ENCODE measurements at regions not wholly inside any gene's neighbourhood (a gene's known extent, or its start where the extent isn't known, plus 50 kb on each side); places are given as distances from the start of the nearest gene placed in this dataset.

GRCh38 chr9:28031521-28032267 lies 458.4 kb upstream of the C9orf72 start:
- no peak for DNase-seq

GRCh38 chr9:28032268-28032590 lies 458.9 kb upstream of the C9orf72 start:
- no peak for DNase-seq

- DNase-seq = no peak
These were observed 461.0 kb upstream of the C9orf72 start for GRCh38 chr9:28034242-28034641.

- DNase-seq = no peak
These were observed 464.7 kb upstream of the C9orf72 start for GRCh38 chr9:28037968-28038367.

GRCh38 chr9:28045051-28045450 lies 471.8 kb upstream of the C9orf72 start:
- DNase-seq = no peak

GRCh38 chr9:28050046-28050445 lies 476.8 kb upstream of the C9orf72 start:
- DNase-seq = no peak

- DNase-seq = no peak
These were observed 477.7 kb upstream of the C9orf72 start for GRCh38 chr9:28050941-28051340.

GRCh38 chr9:28051559-28052503 lies 478.6 kb upstream of the C9orf72 start:
- no peak for DNase-seq

- peak; percentile 32 for DNase-seq
These were observed 480.0 kb upstream of the C9orf72 start for GRCh38 chr9:28053096-28053777.

GRCh38 chr9:28056006-28056405 lies 482.7 kb upstream of the C9orf72 start:
- DNase-seq = no peak

GRCh38 chr9:28056466-28056865 lies 483.2 kb upstream of the C9orf72 start:
- DNase-seq = no peak

- no peak for DNase-seq
These were observed 485.9 kb upstream of the C9orf72 start for GRCh38 chr9:28059192-28059591.

GRCh38 chr9:28064241-28064815 lies 491.0 kb upstream of the C9orf72 start:
- DNase-seq = no peak

GRCh38 chr9:28073270-28073669 lies 500.0 kb upstream of the C9orf72 start:
- peak; percentile 73 for DNase-seq

- no peak for DNase-seq
These were observed 506.4 kb upstream of the C9orf72 start for GRCh38 chr9:28079677-28080076.

GRCh38 chr9:28082671-28083070 lies 509.4 kb upstream of the C9orf72 start:
- no peak for DNase-seq

- no peak for DNase-seq
These were observed 513.6 kb upstream of the C9orf72 start for GRCh38 chr9:28086881-28087280.

GRCh38 chr9:28092981-28093936 lies 520.0 kb upstream of the C9orf72 start:
- no peak for DNase-seq

- no peak for DNase-seq
These were observed 528.2 kb upstream of the C9orf72 start for GRCh38 chr9:28101509-28101908.

- peak; percentile 40 for DNase-seq
These were observed 531.7 kb upstream of the C9orf72 start for GRCh38 chr9:28105001-28105400.

- DNase-seq = peak; percentile 63
These were observed 546.9 kb upstream of the C9orf72 start for GRCh38 chr9:28120184-28120583.

All from tongue (tissue), 1 donor.